Endothelial cell of umbilical vein (primary cell): ENCODE measurements at regions not wholly inside any gene's neighbourhood (a gene's known extent, or its start where the extent isn't known, plus 50 kb on each side); places are given as distances from the start of the nearest gene placed in this dataset.

Experiments
- CTCF ChIP-seq, 2 donors: IDR thresholded peaks; 1 replicate in 1 of 2; 2 replicates in 1 of 2; pipeline ENCODE4 v1.5.1; 2011; ENCODE audit warnings: low read length in 2 of 2, mild to moderate bottlenecking in 2 of 2, moderate library complexity in 2 of 2, control low read depth in 1 of 2, inconsistent platforms in 1 of 2, low read depth in 1 of 2; ENCODE audit not compliant: insufficient read depth in 1 of 2; ENCODE audit errors: extremely low read depth in 1 of 2
- POLR2A ChIP-seq: IDR thresholded peaks from 2 replicates; pipeline ENCODE4 v1.6.1; 2012; ENCODE audit warnings: low read depth, mild to moderate bottlenecking, control low read depth, low read length

- TF ChIP-seq CTCF (IDR thresholded peaks at IDR 0.05; ENCODE audit: extremely low read depth in 1 of 2, insufficient read depth in 1 of 2, low read depth in 1 of 2, low read length in 2 of 2) (no peak), POLR2A (no peak)
These were observed 53.4 kb upstream of the ZCCHC13 start for GRCh38 chrX:74250574-74250973.
